Kidney (tissue), 13 donors: ENCODE measurements at regions not wholly inside any gene's neighbourhood (a gene's known extent, or its start where the extent isn't known, plus 50 kb on each side); places are given as distances from the start of the nearest gene placed in this dataset.

ENCODE experiments used
- DNase-seq, 5 donors: peaks; one replicate each; pipeline ENCODE4 v3.0.0-alpha.2; 2013 to 2020
- FAIRE-seq: peaks from 2 replicates; lab custom pipeline; 2012; peaks lifted over from hg19 to GRCh38; lab: Jason Lieb, UNC
- H3K27ac ChIP-seq, 2 donors: one replicate each; pipeline ENCODE4 v1.7.0; 2013; ENCODE audit warnings: low read depth in 2 of 2, low read length in 2 of 2, inconsistent platforms in 1 of 2
- H3K27me3 ChIP-seq: one replicate; pipeline ENCODE4 v1.7.1; 2013; ENCODE audit warnings: low read length, inconsistent platforms; ENCODE audit not compliant: control insufficient read depth, insufficient read depth
- H3K36me3 ChIP-seq, 3 donors: one replicate each; pipeline versions ENCODE4 v1.7.0 to v1.7.1; 2013; ENCODE audit warnings: low read length in 3 of 3, control low read depth in 1 of 3, inconsistent platforms in 1 of 3; ENCODE audit not compliant: insufficient read depth in 3 of 3, control insufficient read depth in 2 of 3
- H3K4me1 ChIP-seq, 3 donors: one replicate each; pipeline versions ENCODE4 v1.7.0 to v1.7.1; 2013; ENCODE audit warnings: low read length in 3 of 3, inconsistent platforms in 1 of 3, low read depth in 1 of 3; ENCODE audit not compliant: control insufficient read depth in 2 of 3, insufficient read depth in 2 of 3
- H3K4me3 ChIP-seq, 3 donors: one replicate each; pipeline versions ENCODE4 v1.7.0 to v1.8.1; 2013; ENCODE audit warnings: low read length in 3 of 3, control low read depth in 1 of 3, inconsistent platforms in 1 of 3
- H3K9ac ChIP-seq, 3 donors: one replicate each; pipeline versions ENCODE4 v1.7.0 to v1.7.1; 2013; ENCODE audit warnings: low read length in 3 of 3, control low read depth in 1 of 3, inconsistent platforms in 1 of 3
- H3K9me3 ChIP-seq, 3 donors: one replicate each; pipeline versions ENCODE4 v1.7.0 to v1.7.1; 2013; ENCODE audit warnings: low read length in 3 of 3, control low read depth in 1 of 3, inconsistent platforms in 1 of 3; ENCODE audit not compliant: control insufficient read depth in 2 of 3, insufficient read depth in 1 of 3
- intact Hi-C: fragments of 100-400 bp; cut with DNase I; formaldehyde crosslinking; loops from one replicate; pipeline ENCODE4 v1.11.1; 2022
- TF ChIP-seq, protein P1 (sequence below): IDR thresholded peaks from 3 replicates; pipeline ENCODE4 v1.5.1; 2012; ENCODE audit warnings: mild to moderate bottlenecking, moderate library complexity, borderline replicate concordance; ENCODE audit not compliant: insufficient read depth; ENCODE audit errors: extremely low read depth
- donor health status: control.
- donor health status: control.
- donor health status: control.
- donor health status: control.
- donor health status: control.
- donor health status: DM: yes; HTN: yes; CAD: no.
- donor health status: Normal renal cell carcinoma (clear cell type).

DNA sequence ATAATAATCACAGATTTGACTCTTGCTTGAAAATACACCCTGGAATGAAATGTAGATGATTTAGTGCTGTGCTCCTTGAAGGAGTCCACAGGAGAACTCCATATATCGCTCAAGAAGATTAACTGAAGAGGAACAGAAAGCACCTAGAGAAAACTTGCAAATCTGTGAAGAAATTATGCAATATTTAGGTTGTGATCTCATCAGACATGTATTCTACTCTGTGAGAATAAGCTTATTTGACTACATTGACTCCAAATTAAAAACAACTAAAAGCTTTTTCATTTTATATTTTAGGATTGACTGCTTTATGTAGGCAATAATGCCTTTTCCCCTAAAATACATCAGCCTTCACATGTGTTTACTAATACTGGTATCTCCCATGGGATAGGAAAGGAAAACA is 906.6 kb upstream of the LRATD1 start:
- FAIRE-seq (no peak), DNase-seq (no peak)
- H3K4me1 ChIP-seq: no peaks in the 10 kb centered on the region
- H3K9ac ChIP-seq: no peak overlapping the region
- intact Hi-C loops: no loop called here
- H3K4me3 ChIP-seq: no peak overlapping the region
- TF ChIP-seq, protein P1, sequence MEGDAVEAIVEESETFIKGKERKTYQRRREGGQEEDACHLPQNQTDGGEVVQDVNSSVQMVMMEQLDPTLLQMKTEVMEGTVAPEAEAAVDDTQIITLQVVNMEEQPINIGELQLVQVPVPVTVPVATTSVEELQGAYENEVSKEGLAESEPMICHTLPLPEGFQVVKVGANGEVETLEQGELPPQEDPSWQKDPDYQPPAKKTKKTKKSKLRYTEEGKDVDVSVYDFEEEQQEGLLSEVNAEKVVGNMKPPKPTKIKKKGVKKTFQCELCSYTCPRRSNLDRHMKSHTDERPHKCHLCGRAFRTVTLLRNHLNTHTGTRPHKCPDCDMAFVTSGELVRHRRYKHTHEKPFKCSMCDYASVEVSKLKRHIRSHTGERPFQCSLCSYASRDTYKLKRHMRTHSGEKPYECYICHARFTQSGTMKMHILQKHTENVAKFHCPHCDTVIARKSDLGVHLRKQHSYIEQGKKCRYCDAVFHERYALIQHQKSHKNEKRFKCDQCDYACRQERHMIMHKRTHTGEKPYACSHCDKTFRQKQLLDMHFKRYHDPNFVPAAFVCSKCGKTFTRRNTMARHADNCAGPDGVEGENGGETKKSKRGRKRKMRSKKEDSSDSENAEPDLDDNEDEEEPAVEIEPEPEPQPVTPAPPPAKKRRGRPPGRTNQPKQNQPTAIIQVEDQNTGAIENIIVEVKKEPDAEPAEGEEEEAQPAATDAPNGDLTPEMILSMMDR: no peak
- no peak overlapping the region for H3K27ac ChIP-seq
- H3K36me3 ChIP-seq: no peaks in the 10 kb centered on the region
- H3K9me3 ChIP-seq: no peaks in the 10 kb centered on the region
- no peaks in the 10 kb centered on the region for H3K27me3 ChIP-seq

DNA sequence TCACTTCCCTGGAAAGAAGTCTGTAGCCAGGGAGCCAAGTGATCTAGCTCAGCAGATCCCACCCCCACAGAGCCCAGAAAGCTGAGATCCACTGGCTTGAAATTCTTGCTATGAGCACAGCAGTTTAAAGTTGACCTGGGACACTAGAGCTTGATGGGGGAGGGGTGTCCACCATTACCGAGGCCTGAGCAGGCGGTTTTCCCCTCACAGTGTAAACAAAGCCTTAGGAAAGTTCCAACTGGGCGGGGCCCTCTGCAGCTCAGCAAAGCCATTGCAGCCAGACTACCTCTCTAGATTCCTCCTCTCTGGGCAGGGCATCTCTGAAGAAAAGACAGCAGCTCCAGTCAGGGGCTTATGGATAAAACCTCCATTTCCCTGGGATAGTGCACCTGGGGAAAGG is 887.2 kb upstream of the LRATD1 start:
- FAIRE-seq (no peak), DNase-seq (peak in 2 of 5 donors; percentile 1 to 10)
- no peak overlapping the region for H3K4me3 ChIP-seq
- no peaks in the 10 kb centered on the region for H3K4me1 ChIP-seq
- intact Hi-C loops: no loop called here
- H3K9me3 ChIP-seq: peaks cover 0 to 7% (median 0%) of the 10 kb centered on the region in 3 donors
- TF ChIP-seq, protein P1: no peak
- no peaks in the 10 kb centered on the region for H3K27me3 ChIP-seq
- H3K9ac ChIP-seq: no peak overlapping the region
- H3K36me3 ChIP-seq: no peaks in the 10 kb centered on the region
- no peak overlapping the region for H3K27ac ChIP-seq

DNA sequence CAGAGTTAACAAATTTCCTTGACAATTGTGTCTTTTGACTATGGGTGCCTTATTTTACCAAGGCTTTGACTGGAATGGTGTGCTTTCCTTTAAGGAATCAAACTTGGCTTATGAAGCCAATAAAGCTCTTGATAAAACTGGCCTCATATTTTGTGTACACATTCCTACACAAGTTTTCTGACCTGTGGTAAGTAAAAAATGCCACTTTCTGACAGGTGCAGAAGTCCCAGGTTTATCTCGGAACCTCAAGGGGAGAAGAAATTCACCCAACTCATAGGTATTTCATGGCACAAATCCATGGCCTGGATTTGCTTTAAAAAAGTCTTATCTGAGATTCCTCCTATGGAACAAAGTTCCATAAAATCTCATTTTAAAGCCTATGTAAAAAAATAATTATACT is 880.6 kb upstream of the LRATD1 start:
- H3K36me3 ChIP-seq: no peaks in the 10 kb centered on the region
- H3K27me3 ChIP-seq: no peaks in the 10 kb centered on the region
- TF ChIP-seq, protein P1: no peak
- no peak overlapping the region for H3K27ac ChIP-seq
- DNase-seq (no peak), FAIRE-seq (no peak)
- no peaks in the 10 kb centered on the region for H3K4me1 ChIP-seq
- H3K9ac ChIP-seq: no peak overlapping the region
- peaks cover 0 to 4% (median 0%) of the 10 kb centered on the region in 3 donors for H3K9me3 ChIP-seq
- intact Hi-C loops: no loop called here
- no peak overlapping the region for H3K4me3 ChIP-seq

DNA sequence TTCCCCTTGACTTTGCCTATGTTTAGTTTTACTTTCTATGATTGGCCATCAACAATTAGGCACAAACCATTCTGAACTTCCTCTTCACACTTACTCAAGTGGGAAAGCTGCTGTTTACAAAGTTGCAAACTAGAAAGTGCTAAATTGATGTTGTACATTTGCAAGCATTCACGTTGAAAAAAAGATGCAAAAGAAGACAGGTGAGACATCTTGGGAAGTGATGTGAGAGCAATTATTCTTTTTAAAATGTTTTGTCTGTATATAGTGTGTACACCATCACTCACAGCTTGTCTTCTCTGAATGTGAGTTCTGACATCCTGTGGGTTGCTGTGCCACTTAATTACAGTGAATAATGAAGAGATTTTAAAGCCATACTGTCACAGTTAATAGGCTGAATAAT is 874.1 kb upstream of the LRATD1 start:
- H3K4me3 ChIP-seq: no peak overlapping the region
- H3K9me3 ChIP-seq: no peaks in the 10 kb centered on the region
- intact Hi-C loops: no loop called here
- no peak overlapping the region for H3K9ac ChIP-seq
- no peaks in the 10 kb centered on the region for H3K36me3 ChIP-seq
- no peaks in the 10 kb centered on the region for H3K4me1 ChIP-seq
- FAIRE-seq (no peak), DNase-seq (no peak)
- H3K27ac ChIP-seq: no peak overlapping the region
- H3K27me3 ChIP-seq: no peaks in the 10 kb centered on the region
- TF ChIP-seq, protein P1: no peak
